Neural cell (in vitro differentiated cells): ENCODE measurements at regions not wholly inside any gene's neighbourhood (a gene's known extent, or its start where the extent isn't known, plus 50 kb on each side); places are given as distances from the start of the nearest gene placed in this dataset.

ENCODE experiments used
- H2AFZ ChIP-seq: fragments of 200-600, 300-800 bp; sonication (generic), shearing (Covaris generic); 2 replicates; pipeline ENCODE4 v1.6.0; 2014; ENCODE audit warnings: low read depth, mild to moderate bottlenecking, antibody characterized with exemption, low read length, moderate library complexity
- H3F3A ChIP-seq: fragments of 200-600 bp; shearing (Covaris generic); 2 replicates; pipeline ENCODE4 v1.6.1; 2016; ENCODE audit warnings: mild to moderate bottlenecking, moderate library complexity, mixed read lengths, antibody characterized with exemption, low read length; ENCODE audit not compliant: insufficient read depth, poor library complexity, severe bottlenecking
- H3K27ac ChIP-seq: fragments of 200-600, 300-800 bp; sonication (generic), shearing (Covaris generic); 2 replicates; pipeline ENCODE4 v1.5.1; 2014; ENCODE audit warnings: mild to moderate bottlenecking, low read length, moderate library complexity
- H3K27me3 ChIP-seq: fragments of 300-800, 200-600 bp; sonication (generic), shearing (Covaris generic); 2 replicates; pipeline ENCODE4 v1.6.0; 2014; ENCODE audit warnings: mild to moderate bottlenecking, low read depth, low read length, moderate library complexity; ENCODE audit not compliant: insufficient read depth
- H3K36me3 ChIP-seq: fragments of 300-800, 200-600 bp; sonication (generic), shearing (Covaris generic); 2 replicates; pipeline ENCODE4 v1.5.1; 2014; ENCODE audit warnings: mild to moderate bottlenecking, antibody characterized with exemption, low read length, moderate library complexity; ENCODE audit not compliant: insufficient read depth
- H3K4me2 ChIP-seq: fragments of 300-800, 200-600 bp; sonication (generic), shearing (Covaris generic); 2 replicates; pipeline ENCODE4 v1.6.0; 2014; ENCODE audit warnings: mild to moderate bottlenecking, low read length
- H3K4me3 ChIP-seq: fragments of 300-800, 200-600 bp; sonication (generic), shearing (Covaris generic); 2 replicates; pipeline ENCODE4 v1.5.1; 2014; ENCODE audit warnings: mild to moderate bottlenecking, low read length, moderate library complexity
- H3K79me2 ChIP-seq: fragments of 200-600 bp; shearing (Covaris generic); replicated peaks from 2 replicates; pipeline ENCODE4 v1.6.0; 2014; ENCODE audit warnings: mild to moderate bottlenecking, low read length, moderate library complexity; ENCODE audit not compliant: insufficient read depth
- H3K9ac ChIP-seq: fragments of 300-800, 200-600 bp; sonication (generic), shearing (Covaris generic); 2 replicates; pipeline ENCODE4 v1.6.1; 2016; ENCODE audit warnings: mild to moderate bottlenecking, low read length, mixed read lengths
- H3K9me2 ChIP-seq: fragments of 200-600 bp; shearing (Covaris generic); 2 replicates; pipeline ENCODE4 v1.6.1; 2016; ENCODE audit warnings: mild to moderate bottlenecking, low read length, mixed read lengths; ENCODE audit not compliant: insufficient read depth
- H3K9me3 ChIP-seq: fragments of 200-600, 300-800 bp; sonication (generic), shearing (Covaris generic); 2 replicates; pipeline ENCODE4 v1.6.1; 2016; ENCODE audit warnings: mild to moderate bottlenecking, mixed run types, low read length, moderate library complexity, mixed read lengths
- H4K20me1 ChIP-seq: fragments of 200-600 bp; shearing (Covaris generic); 2 replicates; pipeline ENCODE4 v1.6.1; 2016; ENCODE audit warnings: mild to moderate bottlenecking, mixed run types; ENCODE audit not compliant: insufficient read depth
- CTCF ChIP-seq: fragments of 450-650 bp; IDR thresholded peaks from 2 replicates; pipeline ENCODE4 v1.5.1; 2014; ENCODE audit warnings: antibody characterized with exemption, mild to moderate bottlenecking, moderate library complexity; ENCODE audit not compliant: poor library complexity, severe bottlenecking
- EP300 ChIP-seq: fragments of 450-650 bp; conservative IDR thresholded peaks from 2 replicates; pipeline ENCODE4 v1.6.1; 2014; ENCODE audit warnings: antibody characterized with exemption, mild to moderate bottlenecking, moderate library complexity; ENCODE audit not compliant: poor library complexity, severe bottlenecking
- EZH2 ChIP-seq: fragments of 200-600, 300-800 bp; shearing (Covaris generic), sonication (generic); IDR thresholded peaks from 2 replicates; pipeline ENCODE4 v1.6.1; 2014; ENCODE audit warnings: antibody characterized with exemption, low read length, borderline replicate concordance, mild to moderate bottlenecking; ENCODE audit not compliant: insufficient read depth, poor library complexity, severe bottlenecking
- POLR2AphosphoS5 ChIP-seq: IDR thresholded peaks from 2 replicates; pipeline ENCODE4 v1.6.1; 2012
- RAD21 ChIP-seq: fragments of 450-650 bp; conservative IDR thresholded peaks from 2 replicates; pipeline ENCODE4 v1.6.1; 2014; ENCODE audit warnings: antibody characterized with exemption, mild to moderate bottlenecking, moderate library complexity
- REST ChIP-seq: IDR thresholded peaks from 2 replicates; pipeline ENCODE4 v1.6.1; 2012; ENCODE audit warnings: borderline replicate concordance
- SMC3 ChIP-seq: fragments of 450-650 bp; conservative IDR thresholded peaks from 2 replicates; pipeline ENCODE4 v1.6.1; 2014; ENCODE audit warnings: antibody characterized with exemption, mild to moderate bottlenecking, moderate library complexity; ENCODE audit not compliant: poor library complexity
- TAF1 ChIP-seq: IDR thresholded peaks from 2 replicates; pipeline ENCODE4 v1.6.1; 2012; ENCODE audit warnings: low read depth

- H3K4me3 ChIP-seq: no peak overlapping the region
- no peaks in the 10 kb centered on the region for H3F3A ChIP-seq
- H2AFZ ChIP-seq: no peak overlapping the region
- H3K9me3 ChIP-seq: no peaks in the 10 kb centered on the region
- H3K9ac ChIP-seq: no peak overlapping the region
- H3K27me3 ChIP-seq: no peaks in the 10 kb centered on the region
- H3K27ac ChIP-seq: no peak overlapping the region
- no peaks in the 10 kb centered on the region for H3K79me2 ChIP-seq
- no peaks in the 10 kb centered on the region for H3K36me3 ChIP-seq
- no peaks in the 10 kb centered on the region for H3K9me2 ChIP-seq
- no peaks in the 10 kb centered on the region for H4K20me1 ChIP-seq
- H3K4me2 ChIP-seq: no peak overlapping the region
- TF ChIP-seq TAF1 (no peak), POLR2AphosphoS5 (no peak), RAD21 (no peak), REST (no peak), CTCF (no peak), EZH2 (no peak), SMC3 (no peak), EP300 (no peak)
Measured at GRCh38 chrX:20623448-20623847, 356.7 kb upstream of the RPS6KA3 start.

GRCh38 chrX:20620306-20620705 is 353.6 kb upstream of the RPS6KA3 start:
- Histone ChIP-seq H3F3A (no peaks in the 10 kb centered on the region), H3K36me3 (no peaks in the 10 kb centered on the region), H3K4me2 (no peak overlapping the region), H3K79me2 (no peaks in the 10 kb centered on the region), H3K9ac (no peak overlapping the region), H3K9me2 (no peaks in the 10 kb centered on the region), H2AFZ (no peak overlapping the region), H3K27me3 (no peaks in the 10 kb centered on the region), H3K27ac (no peak overlapping the region), H4K20me1 (no peaks in the 10 kb centered on the region), H3K9me3 (no peaks in the 10 kb centered on the region), H3K4me3 (no peak overlapping the region)
- TF ChIP-seq EP300 (no peak), CTCF (no peak), REST (no peak)
